NB4 (cell line): ENCODE measurements at regions not wholly inside any gene's neighbourhood (a gene's known extent, or its start where the extent isn't known, plus 50 kb on each side); places are given as distances from the start of the nearest gene placed in this dataset.

Source experiments
- DNase-seq: peaks from one replicate; pipeline ENCODE4 v3.0.0; 2010; ENCODE audit warnings: low read depth
- H3K4me3 ChIP-seq: one replicate; pipeline ENCODE4 v1.5.1; 2011; ENCODE audit warnings: mild to moderate bottlenecking, low read depth, low read length, moderate library complexity
- CTCF ChIP-seq: IDR thresholded peaks from one replicate; pipeline ENCODE4 v1.5.1; 2012; ENCODE audit warnings: low read depth, low read length
- MYC ChIP-seq: IDR thresholded peaks from 2 replicates; pipeline ENCODE4 v1.6.1; 2011; ENCODE audit warnings: low read depth, low read length
- POLR2A ChIP-seq: IDR thresholded peaks from 2 replicates; pipeline ENCODE4 v1.6.1; 2011; ENCODE audit warnings: mild to moderate bottlenecking; ENCODE audit not compliant: insufficient read length; ENCODE audit errors: extremely low read depth
- TF ChIP-seq, protein P1 (sequence below): IDR thresholded peaks from 2 replicates; pipeline ENCODE4 v1.6.1; 2011; ENCODE audit warnings: low read depth, low read length

GRCh38 chr15:61668444-61668843 lies 391.8 kb downstream of the VPS13C start:
- TF ChIP-seq MYC: no peak
- no peak for TF ChIP-seq POLR2A
- TF ChIP-seq, protein P1, sequence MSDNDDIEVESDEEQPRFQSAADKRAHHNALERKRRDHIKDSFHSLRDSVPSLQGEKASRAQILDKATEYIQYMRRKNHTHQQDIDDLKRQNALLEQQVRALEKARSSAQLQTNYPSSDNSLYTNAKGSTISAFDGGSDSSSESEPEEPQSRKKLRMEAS: no peak
- no peak for TF ChIP-seq CTCF
- no peak for DNase-seq
- no peak overlapping the region for H3K4me3 ChIP-seq

DNA sequence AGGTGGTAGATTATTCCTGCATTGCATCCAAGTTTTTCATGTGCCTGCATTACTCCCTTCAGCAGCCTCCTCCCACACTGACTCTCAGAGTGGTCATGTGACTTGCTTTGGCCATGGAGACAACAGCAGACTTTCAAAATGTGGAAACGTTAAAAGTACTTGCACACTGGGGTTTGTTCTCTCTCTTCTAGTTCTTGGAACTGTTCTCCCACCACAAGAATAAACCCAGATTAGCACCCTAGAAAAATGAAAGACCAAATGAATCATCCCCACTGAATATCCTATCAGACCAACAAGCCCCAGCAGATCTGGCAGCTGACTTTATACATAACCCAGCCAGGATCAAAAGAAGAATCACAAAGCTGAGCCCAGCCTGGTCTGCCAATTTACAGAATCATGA lies 398.5 kb downstream of the VPS13C start:
- TF ChIP-seq, protein P1: no peak
- TF ChIP-seq POLR2A (no peak), CTCF (no peak), MYC (no peak)
- no peak for DNase-seq
- no peak overlapping the region for H3K4me3 ChIP-seq

GRCh38 chr15:61660579-61660978 lies 399.7 kb downstream of the VPS13C start:
- no peak overlapping the region for H3K4me3 ChIP-seq
- TF ChIP-seq MYC: no peak
- TF ChIP-seq, protein P1: no peak
- TF ChIP-seq POLR2A: no peak
- no peak for TF ChIP-seq CTCF
- no peak for DNase-seq

- H3K4me3 ChIP-seq: no peak overlapping the region
- TF ChIP-seq, protein P1: no peak
- TF ChIP-seq CTCF: no peak
- no peak for TF ChIP-seq POLR2A
- no peak for TF ChIP-seq MYC
- no peak for DNase-seq
Observed at GRCh38 chr15:61659566-61660190, 400.6 kb downstream of the VPS13C start.

DNA sequence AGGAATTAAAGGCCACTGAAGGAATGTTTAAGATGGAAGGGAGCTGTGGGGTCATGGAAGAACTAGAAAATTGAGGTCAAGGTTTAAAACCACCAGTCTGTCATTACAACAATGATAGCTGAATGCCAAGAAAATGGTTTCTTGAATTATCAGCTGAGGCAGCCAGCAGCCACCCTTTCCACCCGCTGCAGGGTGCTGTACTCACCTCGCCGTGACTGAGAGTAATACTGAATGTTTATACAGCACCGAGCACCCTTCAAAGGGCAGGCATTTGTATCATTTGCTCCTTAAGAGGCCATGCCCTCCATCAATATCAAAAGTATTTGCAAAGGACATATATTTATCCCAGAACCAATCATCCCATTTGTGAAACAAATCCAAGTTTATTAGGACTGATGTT lies 402.8 kb downstream of the VPS13C start:
- H3K4me3 ChIP-seq: no peak overlapping the region
- DNase-seq: no peak
- TF ChIP-seq, protein P1: no peak
- TF ChIP-seq CTCF (no peak), POLR2A (no peak), MYC (no peak)
